GM23338 (cell line): ENCODE measurements at regions not wholly inside any gene's neighbourhood (a gene's known extent, or its start where the extent isn't known, plus 50 kb on each side); places are given as distances from the start of the nearest gene placed in this dataset.
"Not testable (repeated sequence)": the region's sequence is repeated elsewhere in the genome, so short reads cannot be mapped to it uniquely, and the experiment has no call there.

Experiments used
- CREB1 ChIP-seq: fragments of 250-450 bp; sonication (Bioruptor Pico); IDR thresholded peaks from 2 replicates; pipeline ENCODE4 v1.5.0; 2020; ENCODE audit warnings: low read depth, mild to moderate bottlenecking, moderate library complexity
- CTCF ChIP-seq, 2 experiments: fragments of 200-600 bp in 1 of 2; sonication (generic) in 1 of 2; conservative IDR thresholded peaks; 2 replicates each; pipeline versions ENCODE4 v1.5.1 to v1.6.1; 2016 to 2017; ENCODE audit warnings: antibody characterized with exemption in 2 of 2, low read depth in 2 of 2, mild to moderate bottlenecking in 2 of 2, moderate library complexity in 1 of 2
- EZH2 ChIP-seq: fragments of 200-600 bp; sonication (generic); IDR thresholded peaks from one replicate; pipeline ENCODE4 v1.8.0; 2017; ENCODE audit warnings: antibody characterized with exemption, mild to moderate bottlenecking, low read depth; ENCODE audit not compliant: unreplicated experiment
- POLR2AphosphoS5 ChIP-seq: IDR thresholded peaks from 2 replicates; pipeline ENCODE4 v1.6.1; 2016; ENCODE audit warnings: antibody characterized with exemption, low read depth
- REST ChIP-seq: IDR thresholded peaks from one replicate; pipeline ENCODE4 v1.6.1; 2018; ENCODE audit warnings: antibody characterized with exemption; ENCODE audit not compliant: unreplicated experiment
- STAT1 ChIP-seq: IDR thresholded peaks from one replicate; pipeline ENCODE4 v1.6.1; 2016; ENCODE audit warnings: antibody characterized with exemption; ENCODE audit not compliant: unreplicated experiment

DNA sequence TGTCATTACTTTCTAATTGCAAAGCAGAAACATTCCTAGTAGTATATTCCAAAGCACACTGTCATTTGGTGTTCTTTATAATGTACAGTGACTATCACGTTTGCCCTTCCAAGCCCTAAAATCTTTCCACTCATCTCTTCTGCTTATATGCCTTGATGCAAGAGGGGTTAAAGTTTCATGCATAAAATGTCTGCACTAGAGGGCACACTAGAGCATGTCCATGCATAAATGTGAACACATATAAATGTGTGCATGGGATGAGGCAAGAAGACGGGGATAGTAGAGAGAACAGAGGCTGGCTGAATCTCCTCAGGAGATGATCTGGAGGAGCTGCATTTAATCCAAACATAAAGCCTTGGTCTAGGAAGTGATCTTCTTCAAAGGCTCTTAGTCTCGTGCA is 352.8 kb downstream of the BCL2L11 start:
- not testable (repeated sequence) for TF ChIP-seq CTCF (conservative IDR thresholded peaks at IDR 0.05; ENCODE audit: low read depth in 2 of 2); STAT1; POLR2AphosphoS5; REST; CREB1 (CRISPR knock-in tag); EZH2
